DOHH2 (cell line): ENCODE measurements at regions not wholly inside any gene's neighbourhood (a gene's known extent, or its start where the extent isn't known, plus 50 kb on each side); places are given as distances from the start of the nearest gene placed in this dataset.
"Not testable (repeated sequence)": the region's sequence is repeated elsewhere in the genome, so short reads cannot be mapped to it uniquely, and the experiment has no call there.

Source experiments
- EZH2phosphoT487 ChIP-seq: fragments of 200-600 bp; sonication (generic); IDR thresholded peaks from 2 replicates; pipeline ENCODE4 v1.6.1; 2017; ENCODE audit warnings: borderline replicate concordance, mild to moderate bottlenecking, antibody characterized with exemption, low read length, moderate library complexity, mixed read lengths
- TF ChIP-seq, protein P1 (sequence below): fragments of 200-600 bp; sonication (generic); IDR thresholded peaks from one replicate; pipeline ENCODE4 v1.5.1; 2014; ENCODE audit warnings: antibody characterized with exemption, mild to moderate bottlenecking, low read depth, low read length; ENCODE audit not compliant: poor library complexity, severe bottlenecking

DNA sequence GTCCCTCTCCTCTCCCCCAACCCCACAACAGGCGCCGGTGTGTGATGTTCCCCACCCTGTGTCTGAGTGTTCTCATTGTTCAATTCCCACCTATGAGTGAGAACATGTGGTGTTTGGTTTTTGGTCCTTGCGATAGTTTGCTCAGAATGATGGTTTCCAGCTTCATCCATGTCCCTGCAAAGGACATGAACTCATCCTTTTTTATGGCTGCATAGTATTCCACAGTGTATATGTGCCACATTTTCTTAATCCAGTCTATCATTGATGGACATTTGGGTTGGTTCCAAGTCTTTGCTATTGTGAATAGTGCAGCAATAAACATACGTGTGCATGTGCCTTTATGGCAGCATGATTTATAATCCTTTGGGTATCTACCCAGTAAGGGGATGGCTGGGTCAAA lies 90.5 kb upstream of the CTBP2 start:
- TF ChIP-seq, protein P1, sequence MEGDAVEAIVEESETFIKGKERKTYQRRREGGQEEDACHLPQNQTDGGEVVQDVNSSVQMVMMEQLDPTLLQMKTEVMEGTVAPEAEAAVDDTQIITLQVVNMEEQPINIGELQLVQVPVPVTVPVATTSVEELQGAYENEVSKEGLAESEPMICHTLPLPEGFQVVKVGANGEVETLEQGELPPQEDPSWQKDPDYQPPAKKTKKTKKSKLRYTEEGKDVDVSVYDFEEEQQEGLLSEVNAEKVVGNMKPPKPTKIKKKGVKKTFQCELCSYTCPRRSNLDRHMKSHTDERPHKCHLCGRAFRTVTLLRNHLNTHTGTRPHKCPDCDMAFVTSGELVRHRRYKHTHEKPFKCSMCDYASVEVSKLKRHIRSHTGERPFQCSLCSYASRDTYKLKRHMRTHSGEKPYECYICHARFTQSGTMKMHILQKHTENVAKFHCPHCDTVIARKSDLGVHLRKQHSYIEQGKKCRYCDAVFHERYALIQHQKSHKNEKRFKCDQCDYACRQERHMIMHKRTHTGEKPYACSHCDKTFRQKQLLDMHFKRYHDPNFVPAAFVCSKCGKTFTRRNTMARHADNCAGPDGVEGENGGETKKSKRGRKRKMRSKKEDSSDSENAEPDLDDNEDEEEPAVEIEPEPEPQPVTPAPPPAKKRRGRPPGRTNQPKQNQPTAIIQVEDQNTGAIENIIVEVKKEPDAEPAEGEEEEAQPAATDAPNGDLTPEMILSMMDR, result not testable (repeated sequence)
- TF ChIP-seq EZH2phosphoT487, result not testable (repeated sequence)
